HUDEP-2 (cell line): ENCODE measurements at regions not wholly inside any gene's neighbourhood (a gene's known extent, or its start where the extent isn't known, plus 50 kb on each side); places are given as distances from the start of the nearest gene placed in this dataset.
"Not testable (repeated sequence)": the region's sequence is repeated elsewhere in the genome, so short reads cannot be mapped to it uniquely, and the experiment has no call there.

ENCODE experiments used
- DNase-seq, 76 experiments: peaks; one replicate each; lab custom pipeline; 2025; ENCODE audit not compliant: unreplicated experiment in 76 of 76; lab: John Stamatoyannopoulos, UW

- no peak for DNase-seq
Observed at GRCh38 chr2:175832866-175833265, 169.2 kb downstream of the LNPK start.

DNA sequence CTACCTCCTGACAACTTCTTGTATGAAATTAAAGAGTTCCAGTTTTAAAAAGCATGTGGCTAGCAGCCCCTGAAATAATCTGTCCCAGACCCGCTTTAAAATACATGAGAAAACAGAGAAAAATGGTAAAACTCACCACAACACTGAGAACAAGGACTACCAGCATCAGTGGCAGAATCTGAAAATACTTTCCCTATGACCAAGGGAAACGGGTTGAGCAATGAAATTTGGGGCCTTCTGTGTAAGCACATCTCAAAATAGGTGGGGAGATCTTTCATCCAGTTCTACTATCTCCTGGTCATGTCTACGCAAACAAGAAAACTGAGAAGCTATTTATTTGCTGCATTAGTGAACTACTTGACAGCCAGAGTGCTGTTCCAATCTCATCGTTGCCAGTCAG, 172.3 kb downstream of the LNPK start:
- no peak for DNase-seq

GRCh38 chr2:175827856-175828255, 174.2 kb downstream of the LNPK start:
- DNase-seq: no peak

GRCh38 chr2:175824243-175824642, 177.8 kb downstream of the LNPK start:
- no peak for DNase-seq

DNA sequence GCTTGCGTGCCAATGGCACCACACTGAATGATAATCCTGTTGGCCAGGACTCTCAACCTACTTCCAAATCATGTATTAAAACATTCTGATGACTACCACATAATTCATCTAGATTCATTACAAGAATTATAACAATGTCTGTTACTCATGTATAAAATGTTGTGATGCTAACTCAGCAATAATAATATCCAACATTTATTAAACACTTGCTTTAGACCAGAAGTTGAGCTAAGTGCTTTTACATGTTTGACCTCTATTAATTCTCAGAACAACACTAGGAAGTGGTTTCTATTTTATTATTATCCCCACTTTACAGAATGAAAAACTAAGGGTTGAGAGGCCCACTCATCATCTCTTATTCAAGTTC, 178.4 kb downstream of the LNPK start:
- no peak for DNase-seq

DNA sequence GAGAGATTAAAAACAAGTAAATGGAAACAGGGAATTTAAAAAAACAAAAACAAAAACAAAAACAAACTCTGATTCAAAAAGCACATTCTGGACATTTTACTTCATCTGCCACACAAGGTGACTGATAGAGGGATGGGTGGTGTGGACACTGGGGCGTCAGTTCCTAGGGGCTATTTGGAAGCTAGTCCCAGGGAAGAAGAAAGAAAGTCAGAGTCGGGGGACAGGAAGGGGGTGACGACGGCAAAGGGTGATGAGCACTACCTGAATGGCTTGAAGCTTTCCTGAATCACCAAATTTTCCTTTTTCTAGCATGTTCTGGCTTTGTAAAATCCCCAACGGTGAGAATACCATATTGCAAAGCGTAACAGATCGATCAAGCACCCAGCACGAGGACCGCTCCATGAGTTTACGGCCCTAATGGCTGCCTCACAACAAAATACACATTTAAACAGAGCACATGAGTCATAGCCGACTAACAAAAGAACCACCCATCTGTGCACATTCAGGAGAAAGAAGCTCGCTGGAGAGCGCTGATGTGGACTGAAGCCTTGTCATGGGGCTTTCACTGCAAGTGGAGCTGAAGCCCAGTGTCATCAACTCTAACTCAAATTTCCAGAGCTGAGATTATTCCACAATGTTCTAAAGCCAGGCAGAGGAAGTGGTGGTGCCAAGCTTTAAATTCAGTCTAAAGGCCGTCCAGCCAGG, 178.9 kb downstream of the LNPK start:
- no peak for DNase-seq

- DNase-seq: no peak
Observed at GRCh38 chr2:175817221-175817620, 184.8 kb downstream of the LNPK start.

DNA sequence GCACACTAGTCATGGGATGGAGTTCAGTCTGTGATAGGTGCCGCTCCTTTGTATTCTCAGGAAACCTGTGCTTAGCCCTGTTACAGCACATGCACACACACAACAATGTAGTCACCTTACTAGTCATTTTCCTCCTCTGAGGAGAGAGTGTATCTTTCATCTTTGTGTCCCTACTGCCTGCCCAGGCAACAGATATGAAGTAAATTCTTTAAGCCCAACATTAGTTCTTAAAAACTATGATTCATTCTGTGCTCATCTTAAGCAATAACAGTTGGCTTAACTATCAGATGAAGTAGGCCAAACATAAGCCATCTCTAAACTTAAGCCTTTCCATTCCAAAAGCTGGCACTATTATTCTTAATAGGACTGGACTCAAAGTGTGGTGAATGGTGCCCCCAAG, 186.5 kb downstream of the LNPK start:
- no peak for DNase-seq

- DNase-seq: no peak
Observed at GRCh38 chr2:175811971-175812370, 190.1 kb downstream of the LNPK start.

GRCh38 chr2:175808858-175809257, 193.2 kb downstream of the LNPK start:
- DNase-seq: no peak

DNA sequence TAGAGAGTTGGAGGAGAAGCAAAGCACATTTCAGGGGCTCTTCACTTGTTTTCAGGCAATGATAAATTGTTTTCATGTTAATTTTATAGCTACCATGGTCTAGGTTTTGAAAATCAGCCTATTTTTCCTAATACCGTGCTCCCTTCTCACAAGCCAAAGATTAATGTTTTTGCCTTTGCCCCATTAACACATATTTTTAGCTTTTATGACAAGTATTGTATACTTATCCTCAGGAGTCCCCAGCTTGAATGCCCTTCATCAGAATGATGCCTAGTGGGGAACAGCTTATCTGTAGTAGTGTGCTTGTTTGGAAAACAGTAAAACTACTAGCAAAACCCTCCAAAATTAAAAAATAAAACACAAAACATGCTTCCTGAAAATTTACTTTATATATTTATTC, 194.0 kb downstream of the LNPK start:
- no peak for DNase-seq

- no peak for DNase-seq
Observed at GRCh38 chr2:175807031-175807873, 194.8 kb downstream of the LNPK start.

GRCh38 chr2:175806570-175806969, 195.5 kb downstream of the LNPK start:
- no peak for DNase-seq

GRCh38 chr2:175806125-175806490, 196.0 kb downstream of the LNPK start:
- no peak for DNase-seq

- DNase-seq: no peak
Observed at GRCh38 chr2:175805442-175806124, 196.5 kb downstream of the LNPK start.

GRCh38 chr2:175804122-175804521, 197.9 kb downstream of the LNPK start:
- no peak for DNase-seq

DNA sequence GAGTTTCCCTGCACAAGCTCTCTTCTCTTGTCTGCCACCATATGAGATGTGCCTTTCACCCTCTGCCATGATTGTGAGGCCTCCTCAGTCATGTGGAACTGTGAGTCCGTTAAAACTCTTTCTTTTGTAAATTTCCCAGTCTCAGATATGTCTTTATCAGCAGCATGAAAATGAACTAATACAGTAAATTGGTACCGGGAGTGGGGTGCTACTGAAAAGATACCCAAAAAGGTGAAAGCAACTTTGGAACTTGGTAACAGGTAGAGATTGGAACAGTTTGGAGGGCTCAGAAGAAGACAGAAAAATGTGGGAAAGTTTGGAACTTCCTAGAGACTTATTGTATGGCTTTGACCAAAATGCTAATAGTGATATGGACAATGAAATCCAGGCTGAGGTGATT, 205.6 kb downstream of the LNPK start:
- DNase-seq: not testable (repeated sequence)

GRCh38 chr2:175793648-175794047, 208.4 kb downstream of the LNPK start:
- DNase-seq: no peak

DNA sequence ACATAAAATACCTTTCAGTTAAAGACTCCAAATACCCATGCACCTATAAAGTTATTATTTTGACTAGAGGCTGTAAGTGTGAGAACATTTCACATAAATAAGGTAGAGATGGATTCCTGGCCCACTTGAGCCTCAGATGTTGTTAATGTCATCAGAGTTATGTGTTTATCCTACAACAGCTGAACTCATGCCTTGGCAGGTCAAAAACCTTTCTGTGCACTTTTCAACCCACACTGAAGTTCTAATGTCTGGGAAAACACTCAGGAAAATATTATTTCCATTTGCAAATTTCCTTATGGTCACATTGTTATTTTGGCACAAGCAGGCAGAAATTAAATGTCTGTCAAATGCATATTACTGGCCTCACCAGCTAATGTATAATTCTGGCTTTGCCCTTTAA, 209.2 kb downstream of the LNPK start:
- DNase-seq: no peak

GRCh38 chr2:175792199-175792598, 209.9 kb downstream of the LNPK start:
- DNase-seq: no peak

GRCh38 chr2:175786471-175787124, 215.5 kb downstream of the LNPK start:
- no peak for DNase-seq
